GM18858 (cell line): ENCODE measurements at regions not wholly inside any gene's neighbourhood (a gene's known extent, or its start where the extent isn't known, plus 50 kb on each side); places are given as distances from the start of the nearest gene placed in this dataset.
A peak's percentile ranks its signal among the peaks of the same experiment; 100 is the strongest.
"Not testable (repeated sequence)": the region's sequence is repeated elsewhere in the genome, so short reads cannot be mapped to it uniquely, and the experiment has no call there.

Experiments
- ATAC-seq: cut with Tn5 transposase; IDR thresholded peaks from one replicate; pipeline ENCODE4 v1.9.1; 2021; ENCODE audit not compliant: unreplicated experiment

DNA sequence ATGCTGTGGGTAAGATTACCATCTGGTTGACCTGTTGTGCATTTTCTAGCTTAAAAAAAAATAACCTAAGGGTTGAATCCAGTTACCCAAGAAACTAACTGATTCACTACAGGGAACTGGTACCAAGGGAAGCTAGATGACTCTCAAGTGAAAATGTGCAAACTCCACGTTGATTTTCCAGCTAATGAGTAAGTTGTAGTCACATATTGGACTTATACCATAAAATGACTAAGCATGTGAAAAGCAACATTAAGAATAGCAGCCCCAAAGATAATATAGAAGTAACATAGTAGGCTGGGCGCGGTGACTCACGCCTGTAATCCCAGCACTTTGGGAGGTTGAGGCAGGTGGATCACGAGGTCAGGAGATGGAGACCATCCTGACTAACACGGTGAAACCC, 270.9 kb downstream of the SPRY1 start:
- no peak for ATAC-seq

DNA sequence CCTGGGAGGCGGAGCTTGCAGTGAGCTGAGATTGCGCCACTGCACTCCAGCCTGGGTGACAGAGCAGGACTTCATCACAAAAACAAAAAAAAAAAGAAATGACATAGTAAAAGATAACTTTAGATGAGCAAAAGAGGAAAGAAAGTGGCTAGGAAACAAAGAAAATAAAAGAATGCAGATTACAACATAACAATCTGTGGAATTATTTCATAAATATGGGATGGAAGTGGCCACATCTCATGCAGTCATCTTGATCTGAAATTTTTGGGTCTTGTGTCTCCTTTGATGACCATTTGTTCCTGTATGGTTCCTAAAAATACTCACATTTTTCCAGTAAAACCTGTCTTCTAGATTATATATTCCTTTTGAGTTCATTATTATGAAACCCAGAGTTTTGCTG, 271.4 kb downstream of the SPRY1 start:
- ATAC-seq, result no peak

DNA sequence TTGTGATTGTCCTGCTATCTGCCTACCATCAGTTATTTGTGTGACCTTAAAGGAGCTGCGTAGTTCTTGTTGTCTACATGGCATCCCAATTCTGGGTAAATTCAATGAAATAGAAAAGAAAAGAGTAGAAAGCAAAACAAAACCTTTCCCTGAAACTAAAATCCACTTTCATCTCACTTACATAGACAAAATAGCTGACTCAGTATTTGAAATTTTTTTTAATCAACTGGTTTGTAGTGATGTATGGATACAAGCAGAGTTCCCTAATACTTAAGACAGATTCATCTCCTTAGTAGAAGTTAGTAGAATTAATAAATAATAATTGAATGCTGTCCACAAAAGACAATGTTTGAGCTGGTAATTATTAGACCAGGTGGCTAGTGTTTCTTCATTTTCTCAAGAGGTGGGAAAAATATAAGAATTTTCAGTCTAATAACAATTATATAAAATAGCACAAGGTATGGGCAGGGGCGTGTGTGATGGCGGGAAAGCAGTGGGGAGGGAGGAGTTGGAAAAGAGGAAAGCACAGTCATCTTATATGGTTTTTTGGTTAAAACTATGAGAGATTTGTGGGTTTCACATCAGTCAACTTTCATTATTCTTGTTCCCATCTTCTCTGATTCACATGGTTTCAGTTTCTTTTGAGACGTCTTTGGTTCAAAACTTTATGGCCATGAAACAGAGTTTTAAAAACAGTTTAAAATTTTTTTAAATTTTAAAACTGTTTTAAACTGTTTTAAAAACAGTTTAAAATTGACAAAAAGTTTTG, 275.2 kb downstream of the SPRY1 start:
- peak; percentile 95 for ATAC-seq

DNA sequence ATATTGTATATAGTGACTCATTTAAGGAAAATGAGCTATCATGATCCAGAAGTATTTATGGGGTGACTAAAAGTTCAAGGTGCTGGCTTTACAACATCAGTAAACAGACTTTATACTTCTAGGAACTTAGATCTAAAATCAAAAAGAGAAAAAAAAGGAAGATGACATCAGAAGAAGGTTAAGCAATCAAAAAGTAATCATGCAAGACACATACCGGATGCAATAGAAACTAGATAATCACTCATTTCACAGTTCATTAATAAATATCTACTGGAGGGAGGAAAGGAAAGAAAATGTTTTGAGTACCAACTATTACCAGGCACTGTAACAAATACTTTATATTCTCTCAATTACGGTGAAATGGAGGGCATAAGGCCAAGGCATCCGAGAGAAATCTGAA, 276.4 kb downstream of the SPRY1 start:
- no peak for ATAC-seq

DNA sequence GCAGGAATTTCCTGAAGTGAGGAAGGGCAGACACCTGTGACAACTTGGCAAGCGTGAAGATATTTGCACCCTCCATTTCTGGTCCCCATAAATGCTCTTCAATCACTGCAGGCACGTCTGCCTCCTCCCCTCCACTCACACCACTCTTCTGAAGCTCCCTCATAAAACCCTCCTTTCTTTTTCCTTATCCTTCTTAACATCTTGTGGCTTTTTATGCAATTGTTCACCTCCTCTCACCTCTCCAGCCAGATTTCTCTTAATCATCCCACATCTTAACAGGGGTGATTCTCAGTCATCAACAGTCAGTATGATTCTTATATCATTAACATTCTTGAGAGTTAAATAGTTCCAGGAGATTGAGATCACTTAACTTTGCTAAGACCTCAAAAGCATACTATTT, 277.4 kb downstream of the SPRY1 start:
- no peak for ATAC-seq

DNA sequence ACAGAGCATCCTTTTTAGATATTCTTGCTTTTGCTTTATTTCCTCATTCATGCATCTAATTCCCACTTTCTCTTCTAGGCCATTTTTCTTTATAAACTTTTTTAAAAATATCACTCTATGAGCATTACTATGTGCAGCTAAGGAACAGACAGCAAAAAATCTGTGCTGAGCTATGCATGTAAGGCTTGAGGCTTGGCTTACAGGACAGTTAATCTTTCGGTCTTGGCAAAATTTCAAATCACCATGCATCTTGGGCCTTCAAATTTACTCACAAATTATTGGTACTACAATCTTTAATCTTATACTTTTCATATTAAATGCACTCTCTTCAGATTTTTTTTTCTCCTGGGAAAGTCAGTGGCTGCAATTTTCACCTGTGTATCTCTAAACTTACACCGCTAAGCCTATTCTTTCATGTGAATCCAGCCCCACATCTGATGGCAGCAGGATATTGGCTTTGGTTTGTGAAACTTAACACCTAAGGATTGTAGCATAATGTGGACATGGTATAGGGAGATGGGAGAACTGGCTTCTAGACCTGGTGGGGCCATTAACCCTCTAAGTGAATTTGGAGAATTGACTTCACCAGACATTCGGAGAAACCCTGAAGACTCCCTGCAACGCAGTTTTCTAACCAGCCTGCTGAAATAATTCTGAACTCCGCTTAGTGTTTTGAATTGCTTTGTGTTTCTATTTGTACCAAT, 278.3 kb downstream of the SPRY1 start:
- ATAC-seq, result no peak

DNA sequence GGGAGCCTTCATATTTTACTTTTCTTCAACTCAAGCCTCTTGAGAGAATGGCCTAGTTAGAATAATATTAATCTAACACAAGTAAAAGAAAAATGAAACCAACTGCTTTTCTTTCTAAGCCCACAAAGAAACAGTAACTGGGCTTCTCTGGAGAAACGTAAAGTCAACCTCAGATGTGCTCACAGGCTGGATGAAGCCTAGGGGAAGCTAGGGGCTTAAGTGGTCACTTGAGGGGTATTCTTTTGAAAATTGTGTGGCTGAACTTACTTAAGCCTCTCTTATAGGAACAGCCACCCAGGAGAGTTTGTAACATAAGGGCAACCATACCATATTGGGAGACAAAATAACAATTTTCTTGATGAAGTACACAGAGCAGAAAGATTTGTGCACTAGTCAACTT, 279.0 kb downstream of the SPRY1 start:
- no peak for ATAC-seq

DNA sequence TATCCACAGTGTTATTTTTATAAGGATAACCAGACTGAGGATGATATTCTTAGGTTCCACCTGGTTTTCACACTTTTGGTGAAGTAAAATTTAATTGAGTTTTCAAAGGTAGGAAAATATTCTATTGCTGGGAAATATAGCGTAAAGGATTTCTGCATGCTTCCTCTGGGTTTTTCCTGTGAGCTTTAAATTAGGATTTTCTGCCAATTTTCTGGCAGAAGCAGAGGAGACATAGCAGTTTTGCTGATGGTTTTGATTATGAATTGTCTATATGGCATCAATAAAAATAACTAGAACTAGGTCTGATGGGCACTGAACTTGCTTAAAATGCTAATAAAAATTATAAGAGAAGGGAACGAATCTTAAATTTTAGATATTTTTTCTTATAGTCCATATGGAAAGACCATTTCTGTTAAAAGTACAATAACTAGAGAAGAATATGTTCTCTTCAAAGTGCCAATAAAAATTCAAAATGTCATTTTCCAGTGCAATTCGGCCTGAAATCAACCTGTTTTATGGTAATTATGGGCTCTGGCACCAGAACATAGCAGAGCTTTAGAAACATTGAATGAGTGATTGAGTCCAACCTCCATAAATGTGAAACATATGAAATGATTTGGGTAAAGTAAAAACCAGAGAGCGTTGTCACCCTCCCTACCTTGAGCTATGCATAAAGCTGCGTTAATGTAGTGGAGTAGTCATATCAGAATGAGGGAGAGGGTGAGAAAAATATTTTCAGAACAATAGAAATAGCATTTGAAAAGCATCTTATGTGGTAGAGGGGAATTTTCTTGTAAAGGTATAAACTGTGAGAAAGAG, 279.7 kb downstream of the SPRY1 start:
- ATAC-seq, result no peak

DNA sequence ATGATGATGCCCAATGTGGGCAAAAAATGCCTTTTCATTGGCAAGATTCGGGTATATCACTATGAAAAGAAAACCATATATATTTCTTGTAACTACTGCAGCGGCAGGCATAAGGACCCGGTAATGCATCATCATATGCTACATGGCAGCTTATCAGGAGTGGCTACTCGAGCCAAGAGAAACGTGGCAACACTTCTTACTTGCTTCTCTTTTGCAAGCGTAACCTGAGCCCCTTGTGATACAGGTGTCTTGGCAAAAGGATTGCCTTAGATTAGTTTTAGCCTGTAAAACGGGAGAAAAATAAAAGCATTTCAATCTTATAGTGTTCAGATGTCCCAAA, 280.3 kb downstream of the SPRY1 start:
- no peak for ATAC-seq

DNA sequence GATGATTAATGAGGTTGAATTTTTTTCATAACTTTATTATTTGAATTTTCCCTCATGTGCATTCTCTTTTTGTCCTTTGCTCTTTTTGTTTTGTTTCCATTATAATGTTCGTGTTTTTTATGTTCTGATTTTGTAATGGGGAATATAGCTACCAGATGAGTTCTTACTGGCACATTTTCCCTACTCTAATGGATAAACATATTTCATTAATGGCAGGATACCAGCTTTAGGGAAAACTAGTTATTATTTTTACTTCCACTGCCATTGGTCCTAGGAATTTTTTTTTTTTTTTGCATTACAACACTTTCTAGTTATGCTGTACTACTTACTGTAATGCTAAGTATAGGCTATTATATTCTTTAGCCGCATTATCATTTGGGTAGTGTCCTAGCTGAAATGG, 286.3 kb downstream of the SPRY1 start:
- no peak for ATAC-seq

DNA sequence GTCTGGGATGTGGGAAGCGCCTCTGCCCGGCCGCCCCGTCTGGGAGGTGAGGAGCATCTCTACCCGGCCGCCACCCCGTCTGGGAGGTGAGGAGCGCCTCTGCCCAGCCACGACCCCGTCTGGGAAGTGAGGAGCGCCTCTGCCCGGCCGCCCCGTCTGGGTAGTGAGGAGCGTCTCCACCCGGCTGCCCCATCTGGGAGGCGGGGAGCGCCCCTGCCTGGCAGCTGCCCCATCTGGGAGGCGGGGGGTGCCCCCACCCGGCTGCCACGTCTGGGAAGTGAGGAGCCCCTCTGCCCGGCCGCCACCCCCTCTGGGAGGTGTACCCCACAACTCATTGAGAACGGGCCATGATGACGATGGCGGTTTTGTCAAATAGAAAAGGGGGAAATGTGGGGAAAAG, 288.3 kb downstream of the SPRY1 start:
- not testable (repeated sequence) for ATAC-seq

DNA sequence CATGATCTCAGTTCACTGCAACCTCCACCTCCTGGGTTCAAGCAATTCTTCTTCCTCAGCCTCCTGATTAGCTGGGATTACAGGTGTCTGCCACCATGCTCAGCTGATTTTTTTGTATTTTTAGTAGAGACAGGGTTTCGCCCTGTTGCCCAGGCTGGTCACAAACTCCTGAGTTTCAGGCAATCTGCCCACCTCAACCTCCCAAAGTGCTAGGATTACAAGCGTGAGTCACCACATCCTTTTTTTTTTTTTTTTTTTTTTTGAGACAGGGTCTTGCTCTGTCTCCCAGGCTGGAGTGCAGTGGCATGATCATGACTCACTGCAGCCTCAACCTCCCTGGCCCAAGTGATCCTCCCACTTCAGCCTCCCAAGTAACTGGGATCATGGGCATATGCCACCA, 298.9 kb downstream of the SPRY1 start:
- not testable (repeated sequence) for ATAC-seq

DNA sequence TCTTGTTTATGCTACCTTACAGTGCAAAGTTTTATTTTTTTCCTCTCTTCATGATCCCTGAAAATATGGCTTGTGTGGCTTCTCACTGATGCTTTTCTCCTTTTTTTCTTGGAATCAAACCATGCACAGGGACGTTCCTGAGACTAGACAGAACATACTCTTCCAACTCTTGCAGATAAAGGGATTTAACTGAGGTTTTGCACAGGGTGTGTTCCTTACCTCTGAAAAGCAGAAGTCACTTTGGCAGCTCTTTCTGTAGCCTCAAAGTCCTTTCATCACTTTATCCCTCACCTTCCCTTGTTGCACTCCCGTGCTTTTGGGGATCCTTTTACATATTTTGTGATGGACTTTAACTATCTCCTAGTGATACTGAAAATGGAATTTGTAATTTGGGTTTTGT, 300.1 kb downstream of the SPRY1 start:
- ATAC-seq, result no peak

DNA sequence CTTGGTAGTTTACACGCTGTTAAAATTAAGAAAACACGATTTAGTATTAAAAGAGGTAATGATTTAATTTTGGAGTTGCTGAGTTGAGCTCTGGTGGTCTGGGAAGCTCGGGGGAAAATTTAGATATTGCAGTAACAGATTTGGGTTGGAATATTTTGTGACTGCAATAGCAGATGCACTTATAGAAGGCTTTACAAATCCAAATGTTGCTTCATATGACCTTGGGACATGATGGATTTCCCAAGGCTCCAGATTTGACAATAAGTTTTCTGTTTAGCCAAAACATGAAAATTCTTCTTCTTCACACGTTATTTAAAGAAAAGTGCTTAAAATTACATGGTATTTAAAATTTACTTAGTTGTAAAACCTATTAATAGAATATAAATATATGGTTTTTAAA, 302.0 kb downstream of the SPRY1 start:
- no peak for ATAC-seq

DNA sequence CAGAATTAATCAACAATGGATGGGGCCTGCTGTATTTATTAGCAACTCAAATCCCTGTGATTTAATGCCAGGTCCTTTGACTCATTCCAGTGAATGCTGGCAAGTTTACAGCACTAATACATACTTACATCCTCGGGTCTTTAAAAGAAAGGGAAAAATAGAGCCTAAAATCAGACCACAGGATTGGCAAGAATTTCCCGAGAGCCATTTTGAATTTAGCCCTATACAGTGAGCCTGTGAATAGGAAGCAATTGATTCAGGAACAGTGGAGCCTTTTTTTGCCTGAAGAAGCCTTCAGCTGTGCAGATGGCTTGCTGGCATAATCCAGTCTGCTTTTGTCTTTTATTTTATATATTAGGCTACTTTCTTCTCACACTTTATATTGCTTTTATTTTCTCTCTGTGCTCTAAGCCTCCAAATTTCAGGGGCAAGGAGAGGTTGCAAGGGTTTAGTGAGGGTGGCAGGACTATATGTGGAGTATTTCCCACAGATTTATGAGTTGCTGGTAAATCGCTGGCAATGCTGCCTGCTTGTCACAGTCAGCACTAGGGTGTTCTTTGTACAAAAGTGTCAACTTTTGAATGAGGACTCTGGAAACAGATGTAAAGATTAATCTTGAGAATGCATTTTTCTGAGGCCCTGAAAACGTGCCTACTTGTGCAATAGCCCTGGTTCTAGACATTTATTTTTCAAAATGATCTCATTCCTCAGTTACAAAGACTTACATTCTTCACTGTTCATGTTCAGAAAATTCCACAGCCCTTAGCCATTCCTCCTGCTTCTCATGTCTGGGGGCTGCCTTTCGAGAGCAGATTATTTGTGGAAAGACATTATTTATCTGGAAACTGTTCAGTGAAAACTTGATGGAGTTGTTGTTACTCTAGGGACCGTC, 303.5 kb downstream of the SPRY1 start:
- ATAC-seq, result no peak

DNA sequence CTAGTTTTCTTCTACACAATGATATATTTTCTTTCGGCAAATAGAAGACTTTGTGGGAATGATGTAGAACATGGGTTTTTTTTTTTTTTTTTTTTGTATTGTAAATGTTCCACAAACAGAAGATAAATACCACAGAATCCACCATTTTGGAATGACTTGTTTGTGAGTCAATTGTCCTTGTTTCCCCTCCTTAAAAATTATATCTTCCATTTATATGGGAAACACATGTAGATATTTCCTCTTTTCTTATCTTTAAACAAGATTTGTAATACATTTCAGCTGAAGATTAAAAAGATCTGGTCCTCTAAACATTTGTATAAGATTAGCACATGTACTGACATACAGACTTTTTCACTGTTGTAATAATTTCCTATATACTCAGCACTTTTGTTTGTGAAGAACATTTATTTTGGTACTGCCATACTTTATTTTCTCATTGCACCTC, 304.6 kb downstream of the SPRY1 start:
- ATAC-seq, result no peak

DNA sequence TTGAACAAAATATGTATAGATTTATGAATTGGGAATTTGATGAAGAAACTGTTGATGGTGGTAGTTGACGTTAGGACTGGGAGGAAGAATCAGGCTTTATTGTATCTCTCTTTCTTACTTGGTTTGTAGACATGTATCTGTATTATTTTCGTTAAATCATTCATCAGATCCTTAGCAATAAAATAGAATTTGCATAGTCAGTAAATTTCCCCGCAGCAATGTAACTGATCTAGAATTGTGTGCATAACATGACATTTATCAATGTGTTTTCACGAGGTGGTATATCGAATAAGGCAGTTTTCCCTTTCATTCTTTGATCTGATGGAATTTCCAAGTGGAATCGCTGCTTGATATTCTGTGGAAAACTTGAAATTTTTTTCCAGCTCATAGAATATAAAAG, 308.8 kb downstream of the SPRY1 start:
- no peak for ATAC-seq

DNA sequence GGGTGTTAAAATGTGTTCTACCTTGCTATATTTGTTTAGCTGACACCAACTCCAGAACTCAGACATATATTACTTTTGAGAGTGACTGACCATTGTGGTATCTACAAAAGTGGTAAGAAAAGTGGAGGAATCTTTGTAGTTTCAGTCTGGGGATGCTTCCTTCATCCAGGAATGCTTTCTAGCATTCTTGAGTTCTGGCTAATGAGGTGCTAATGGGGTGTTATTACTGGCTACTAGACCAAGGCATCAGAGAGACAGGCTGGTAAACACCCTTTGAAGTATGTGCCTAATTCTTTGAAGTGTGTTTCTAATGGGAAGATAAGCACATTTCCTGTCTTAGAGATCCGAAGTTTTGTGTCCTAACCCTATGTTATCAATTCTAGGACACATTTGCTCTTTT, 310.4 kb downstream of the SPRY1 start:
- no peak for ATAC-seq

DNA sequence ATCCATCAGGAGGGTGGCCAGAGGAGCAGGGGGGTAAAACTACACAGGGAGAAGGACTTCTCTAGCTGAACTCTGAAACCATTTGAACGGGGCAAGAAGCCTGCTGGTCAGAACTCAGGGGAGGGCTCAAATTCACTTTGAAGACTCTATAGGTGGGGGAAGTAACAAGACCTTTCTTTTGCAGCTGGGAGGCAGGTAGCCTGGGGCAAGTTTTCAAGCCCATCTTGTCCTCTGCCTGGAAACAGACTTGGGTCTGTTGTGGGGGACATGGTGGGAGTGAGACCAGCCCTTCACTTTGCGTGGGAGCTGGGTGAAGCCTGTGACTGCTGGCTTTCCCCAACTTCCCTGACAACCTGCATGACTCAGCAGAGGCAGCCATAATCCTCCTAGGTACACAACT, 312.3 kb downstream of the SPRY1 start:
- ATAC-seq, result no peak

DNA sequence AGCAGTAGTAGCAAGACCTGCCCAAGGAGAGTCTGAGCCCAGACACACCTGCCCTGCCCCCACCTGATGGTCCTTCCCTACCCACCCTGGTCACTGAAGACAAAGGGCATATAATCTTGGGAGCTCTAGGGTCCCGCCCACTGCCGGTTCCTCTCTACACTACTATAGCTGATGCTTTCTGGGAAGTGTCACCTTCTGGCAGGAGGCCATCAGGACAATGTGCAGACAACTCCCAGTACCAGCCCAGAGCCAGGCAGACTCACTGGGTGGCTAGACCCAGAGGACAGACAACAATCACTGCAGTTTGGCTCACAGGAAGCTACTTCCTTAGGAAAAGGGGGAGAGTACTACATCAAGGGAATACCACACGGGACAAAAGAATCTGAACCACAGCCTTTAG, 312.7 kb downstream of the SPRY1 start:
- ATAC-seq, result no peak

DNA sequence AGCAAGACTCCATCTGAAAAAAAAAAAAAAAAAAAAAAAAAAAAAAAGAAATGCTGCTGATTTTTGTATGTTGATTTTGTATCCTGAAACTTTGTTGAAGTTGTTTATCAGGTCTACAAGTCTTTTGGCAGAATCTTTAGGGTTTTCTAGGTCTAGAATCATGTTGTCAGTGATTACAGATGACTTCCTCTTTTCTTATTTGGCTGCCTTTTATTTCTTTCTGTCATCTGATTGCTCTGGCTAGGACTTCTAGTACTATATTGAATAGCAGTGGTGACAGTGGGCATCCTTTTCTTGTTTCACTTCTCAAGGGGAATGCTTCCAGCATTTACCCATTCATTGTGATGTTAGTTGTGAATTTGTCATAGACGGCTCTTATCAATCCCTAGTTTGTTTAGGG, 334.4 kb downstream of the SPRY1 start:
- no peak for ATAC-seq
